ENCODE measurements at regions not wholly inside any gene's neighbourhood (a gene's known extent, or its start where the extent isn't known, plus 50 kb on each side); places are given as distances from the start of the nearest gene placed in this dataset.

DNA sequence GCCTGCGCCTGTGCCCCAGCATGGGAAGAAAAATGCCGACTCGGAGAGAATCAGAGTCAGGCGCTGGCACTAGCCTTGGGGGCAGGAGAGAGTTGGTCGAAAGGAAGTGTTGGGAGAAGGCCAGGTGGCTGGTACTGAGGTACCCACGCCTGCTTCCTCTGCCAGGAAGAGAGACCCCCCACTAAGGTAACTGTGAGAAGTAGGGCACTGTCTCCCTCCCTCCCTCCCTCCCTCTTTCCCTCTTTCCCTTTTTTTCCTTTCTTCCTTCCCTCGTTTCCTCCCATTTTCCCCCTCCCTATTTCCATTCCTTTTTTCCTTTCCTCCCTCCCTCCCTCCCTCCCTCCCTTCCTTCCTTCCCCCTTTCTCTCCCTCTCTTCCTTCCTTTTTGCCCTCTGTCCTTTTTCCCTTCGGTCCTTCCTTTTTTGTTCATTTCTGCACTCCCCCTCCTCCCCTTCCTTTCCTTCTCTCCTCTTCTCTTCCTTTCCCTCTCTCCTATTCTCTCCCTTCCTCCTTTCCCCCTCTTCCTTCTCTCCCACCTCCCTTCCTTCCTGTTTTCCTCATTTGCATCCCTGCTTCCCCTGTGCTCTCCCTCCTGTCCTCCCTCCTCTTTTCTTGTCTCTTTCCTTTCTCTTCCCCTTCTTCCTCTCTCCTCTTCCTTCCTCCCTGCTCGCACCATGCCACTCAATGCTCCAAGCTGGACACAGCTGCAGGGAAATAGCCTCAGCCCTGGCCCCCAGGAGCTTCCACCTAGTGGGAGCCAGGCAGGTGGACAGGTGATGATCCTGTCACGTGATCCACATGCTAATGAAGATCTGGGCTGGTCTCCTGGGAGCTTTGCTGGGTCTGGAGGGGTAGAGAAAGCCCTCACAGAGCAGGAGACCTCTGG, 148.0 kb downstream of the DHX35 start:
- Histone ChIP-seq H3K27ac (no peak overlapping the region), H3K36me3 (no peaks in the 10 kb centered on the region), H3K4me1 (ENCODE audit: control insufficient read depth in 1 of 2, insufficient read depth in 1 of 2, low read depth in 1 of 2, low read length in 1 of 2) (no peaks in the 10 kb centered on the region), H3K27me3 (peaks cover 76% of the 10 kb centered on the region), H3K9me3 (no peaks in the 10 kb centered on the region), H3K4me3 (ENCODE audit: low read depth in 1 of 2, low read length in 1 of 2) (no peak overlapping the region)
- TF ChIP-seq, protein P1, sequence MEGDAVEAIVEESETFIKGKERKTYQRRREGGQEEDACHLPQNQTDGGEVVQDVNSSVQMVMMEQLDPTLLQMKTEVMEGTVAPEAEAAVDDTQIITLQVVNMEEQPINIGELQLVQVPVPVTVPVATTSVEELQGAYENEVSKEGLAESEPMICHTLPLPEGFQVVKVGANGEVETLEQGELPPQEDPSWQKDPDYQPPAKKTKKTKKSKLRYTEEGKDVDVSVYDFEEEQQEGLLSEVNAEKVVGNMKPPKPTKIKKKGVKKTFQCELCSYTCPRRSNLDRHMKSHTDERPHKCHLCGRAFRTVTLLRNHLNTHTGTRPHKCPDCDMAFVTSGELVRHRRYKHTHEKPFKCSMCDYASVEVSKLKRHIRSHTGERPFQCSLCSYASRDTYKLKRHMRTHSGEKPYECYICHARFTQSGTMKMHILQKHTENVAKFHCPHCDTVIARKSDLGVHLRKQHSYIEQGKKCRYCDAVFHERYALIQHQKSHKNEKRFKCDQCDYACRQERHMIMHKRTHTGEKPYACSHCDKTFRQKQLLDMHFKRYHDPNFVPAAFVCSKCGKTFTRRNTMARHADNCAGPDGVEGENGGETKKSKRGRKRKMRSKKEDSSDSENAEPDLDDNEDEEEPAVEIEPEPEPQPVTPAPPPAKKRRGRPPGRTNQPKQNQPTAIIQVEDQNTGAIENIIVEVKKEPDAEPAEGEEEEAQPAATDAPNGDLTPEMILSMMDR (IDR thresholded peaks at IDR 0.05) = no peak

DNA sequence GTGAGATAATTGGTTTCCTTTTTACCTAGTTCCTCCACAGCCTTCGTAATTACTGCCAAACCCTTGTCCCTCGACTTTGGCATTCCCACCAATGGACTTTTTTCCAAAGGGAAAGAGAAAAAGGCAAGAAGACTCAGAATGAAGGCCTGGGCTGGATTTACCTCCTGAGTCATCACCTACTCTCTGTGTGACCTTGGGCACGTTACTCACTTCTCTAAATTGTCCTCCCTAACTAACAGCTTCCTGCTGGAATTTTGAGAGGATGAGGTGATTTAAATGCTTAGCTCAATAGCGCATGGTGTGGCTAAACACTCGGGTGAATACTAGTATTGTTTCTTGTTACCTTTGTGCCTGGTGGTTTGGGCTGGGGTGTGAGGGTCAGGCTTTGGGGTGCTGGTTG, 146.6 kb downstream of the DHX35 start:
- Histone ChIP-seq H3K36me3 (no peaks in the 10 kb centered on the region), H3K27ac (no peak overlapping the region), H3K4me3 (ENCODE audit: low read depth in 1 of 2, low read length in 1 of 2) (no peak overlapping the region), H3K4me1 (ENCODE audit: control insufficient read depth in 1 of 2, insufficient read depth in 1 of 2, low read depth in 1 of 2, low read length in 1 of 2) (no peaks in the 10 kb centered on the region), H3K9me3 (no peaks in the 10 kb centered on the region), H3K27me3 (peaks cover 72% of the 10 kb centered on the region)
- TF ChIP-seq, protein P1 (IDR thresholded peaks at IDR 0.05) = no peak

DNA sequence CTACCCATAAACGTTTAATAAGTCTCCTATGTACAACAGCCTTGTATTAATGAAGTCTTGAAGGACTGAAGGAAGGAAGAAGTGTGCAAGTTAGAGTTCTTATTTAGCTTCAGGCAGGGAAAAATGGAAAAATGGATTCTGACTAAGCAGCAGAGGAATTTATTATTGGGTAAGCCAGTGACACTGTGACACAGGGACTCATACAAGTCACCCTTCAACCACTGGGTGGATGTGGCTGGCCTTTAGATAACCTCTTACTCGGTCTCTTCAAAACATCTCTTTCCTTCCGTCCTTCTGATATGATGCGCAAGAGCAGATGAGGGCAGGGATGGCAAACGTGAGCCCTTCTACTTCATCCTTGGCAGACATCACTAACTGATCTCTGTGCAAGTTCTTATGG, 145.6 kb downstream of the DHX35 start:
- Histone ChIP-seq H3K9me3 (no peaks in the 10 kb centered on the region), H3K27me3 (peaks cover 62% of the 10 kb centered on the region), H3K36me3 (no peaks in the 10 kb centered on the region), H3K4me3 (ENCODE audit: low read depth in 1 of 2, low read length in 1 of 2) (no peak overlapping the region), H3K4me1 (ENCODE audit: control insufficient read depth in 1 of 2, insufficient read depth in 1 of 2, low read depth in 1 of 2, low read length in 1 of 2) (no peaks in the 10 kb centered on the region), H3K27ac (no peak overlapping the region)
- TF ChIP-seq, protein P1 (IDR thresholded peaks at IDR 0.05) = no peak

DNA sequence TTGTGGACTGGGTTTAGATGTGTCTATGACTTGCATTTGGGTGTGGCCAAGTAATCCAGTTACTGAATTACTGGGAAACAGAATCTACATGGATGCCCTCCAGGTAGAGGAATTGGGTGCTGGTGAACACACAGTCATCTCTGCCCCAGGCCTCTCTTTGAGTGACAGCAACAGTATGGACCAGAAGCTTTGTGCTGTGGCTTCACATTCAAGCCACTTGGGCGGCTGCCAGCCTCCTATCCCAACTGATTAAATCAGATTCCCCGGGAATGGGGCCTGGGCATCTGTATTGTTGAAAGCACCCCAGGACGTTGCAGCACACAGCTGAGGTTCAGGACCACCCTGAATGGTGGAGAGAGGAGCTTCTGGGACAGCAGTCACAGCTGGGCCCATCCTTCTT, 144.6 kb downstream of the DHX35 start:
- Histone ChIP-seq H3K27me3 (peaks cover 52% of the 10 kb centered on the region), H3K4me3 (ENCODE audit: low read depth in 1 of 2, low read length in 1 of 2) (no peak overlapping the region)

DNA sequence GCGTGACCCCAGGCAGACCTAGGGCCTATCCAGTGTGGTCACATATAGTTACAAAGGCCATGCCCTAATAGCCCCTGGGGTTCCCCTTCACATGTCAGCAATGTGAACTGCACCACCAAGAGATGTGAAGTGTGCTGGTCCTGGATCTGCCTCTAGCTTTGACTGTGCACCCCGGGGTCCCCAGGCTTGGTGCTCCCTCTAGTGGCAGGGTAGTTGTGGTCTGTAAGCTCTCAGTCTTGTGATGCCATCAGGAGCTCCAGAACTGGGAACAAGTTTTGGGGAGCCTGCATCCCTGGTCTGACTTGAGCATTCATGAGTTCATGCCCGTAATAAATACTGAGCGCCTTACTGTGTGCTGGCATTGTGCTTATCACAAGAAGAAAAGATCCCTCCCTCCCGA, 143.4 kb downstream of the DHX35 start:
- H3K4me1 ChIP-seq (ENCODE audit: control insufficient read depth in 1 of 2, insufficient read depth in 1 of 2, low read depth in 1 of 2, low read length in 1 of 2) = no peaks in the 10 kb centered on the region
- no peaks in the 10 kb centered on the region for H3K36me3 ChIP-seq
- H3K9me3 ChIP-seq = no peaks in the 10 kb centered on the region
- H3K27me3 ChIP-seq = peaks cover 51% of the 10 kb centered on the region
- TF ChIP-seq, protein P1 (IDR thresholded peaks at IDR 0.05) = no peak
- no peak overlapping the region for H3K4me3 ChIP-seq (ENCODE audit: low read depth in 1 of 2, low read length in 1 of 2)
- H3K27ac ChIP-seq = no peak overlapping the region

More for the DNA sequence above, 144.6 kb downstream of the DHX35 start:
- Histone ChIP-seq H3K4me1 (ENCODE audit: control insufficient read depth in 1 of 2, insufficient read depth in 1 of 2, low read depth in 1 of 2, low read length in 1 of 2) (no peaks in the 10 kb centered on the region), H3K27ac (no peak overlapping the region), H3K36me3 (no peaks in the 10 kb centered on the region), H3K9me3 (no peaks in the 10 kb centered on the region)
- TF ChIP-seq, protein P1 (IDR thresholded peaks at IDR 0.05) = no peak

Data from neutrophil (primary cell).